ENCODE measurements at regions not wholly inside any gene's neighbourhood (a gene's known extent, or its start where the extent isn't known, plus 50 kb on each side); places are given as distances from the start of the nearest gene placed in this dataset.

DNA sequence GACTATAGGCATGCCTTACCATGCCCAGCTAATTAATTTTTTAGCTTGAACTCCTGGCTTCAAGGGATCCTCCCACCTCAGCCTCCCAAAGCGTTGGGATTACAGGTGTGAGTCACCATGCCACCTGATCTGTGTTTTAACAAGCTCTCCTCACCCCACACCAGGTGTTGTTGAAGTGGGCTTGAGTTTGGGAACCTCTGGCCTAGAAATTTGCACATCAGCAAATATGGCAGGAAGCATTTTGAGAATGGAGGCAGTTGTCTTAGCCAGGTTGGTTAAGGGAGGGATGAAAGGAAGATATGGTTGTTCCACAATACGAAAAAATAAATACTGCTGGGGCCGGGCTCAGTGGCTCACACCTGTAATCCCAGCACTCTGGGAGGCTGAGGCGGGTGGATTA is 433.1 kb downstream of the TYW1 start:
- TF ChIP-seq POLR2A (IDR thresholded peaks at IDR 0.05): no peak
- TF ChIP-seq, protein P1, sequence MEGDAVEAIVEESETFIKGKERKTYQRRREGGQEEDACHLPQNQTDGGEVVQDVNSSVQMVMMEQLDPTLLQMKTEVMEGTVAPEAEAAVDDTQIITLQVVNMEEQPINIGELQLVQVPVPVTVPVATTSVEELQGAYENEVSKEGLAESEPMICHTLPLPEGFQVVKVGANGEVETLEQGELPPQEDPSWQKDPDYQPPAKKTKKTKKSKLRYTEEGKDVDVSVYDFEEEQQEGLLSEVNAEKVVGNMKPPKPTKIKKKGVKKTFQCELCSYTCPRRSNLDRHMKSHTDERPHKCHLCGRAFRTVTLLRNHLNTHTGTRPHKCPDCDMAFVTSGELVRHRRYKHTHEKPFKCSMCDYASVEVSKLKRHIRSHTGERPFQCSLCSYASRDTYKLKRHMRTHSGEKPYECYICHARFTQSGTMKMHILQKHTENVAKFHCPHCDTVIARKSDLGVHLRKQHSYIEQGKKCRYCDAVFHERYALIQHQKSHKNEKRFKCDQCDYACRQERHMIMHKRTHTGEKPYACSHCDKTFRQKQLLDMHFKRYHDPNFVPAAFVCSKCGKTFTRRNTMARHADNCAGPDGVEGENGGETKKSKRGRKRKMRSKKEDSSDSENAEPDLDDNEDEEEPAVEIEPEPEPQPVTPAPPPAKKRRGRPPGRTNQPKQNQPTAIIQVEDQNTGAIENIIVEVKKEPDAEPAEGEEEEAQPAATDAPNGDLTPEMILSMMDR (IDR thresholded peaks at IDR 0.05 in 4 of 5, conservative IDR thresholded peaks at IDR 0.05 in 1 of 5): no peak

Data from gastrocnemius medialis (tissue), 4 donors.